GM23338 (cell line): ENCODE measurements at regions not wholly inside any gene's neighbourhood (a gene's known extent, or its start where the extent isn't known, plus 50 kb on each side); places are given as distances from the start of the nearest gene placed in this dataset.

ENCODE experiments used
- ATAC-seq: fragments of 200-7000 bp; cut with Tn5 transposase; 3 replicates; pipeline ENCODE4 v1.9.1; 2020
- DNase-seq: peaks from one replicate; pipeline ENCODE4 v3.0.0-alpha.2; 2015; ENCODE audit warnings: low spot score
- H2AFZ ChIP-seq: fragments of 200-600 bp; sonication (generic); 2 replicates; pipeline ENCODE4 v1.8.0; 2016; ENCODE audit warnings: antibody characterized with exemption, mild to moderate bottlenecking, moderate library complexity
- H3F3A ChIP-seq: fragments of 200-600 bp; sonication (generic); replicated peaks from 2 replicates; pipeline ENCODE4 v1.8.0; 2017; ENCODE audit warnings: antibody characterized with exemption, mixed run types, low read depth
- H3K27ac ChIP-seq: fragments of 200-600 bp; sonication (generic); 2 replicates; pipeline ENCODE4 v1.6.1; 2016; ENCODE audit warnings: low read depth
- H3K27me3 ChIP-seq: fragments of 200-600 bp; sonication (generic); 2 replicates; pipeline ENCODE4 v1.8.0; 2016; ENCODE audit warnings: mild to moderate bottlenecking, mixed run types, moderate library complexity; ENCODE audit not compliant: insufficient read depth
- H3K36me3 ChIP-seq: fragments of 200-600 bp; sonication (generic); 2 replicates; pipeline ENCODE4 v1.8.0; 2016; ENCODE audit warnings: mild to moderate bottlenecking; ENCODE audit not compliant: insufficient read depth
- H3K4me1 ChIP-seq: fragments of 200-600 bp; sonication (generic); 2 replicates; pipeline ENCODE4 v1.8.0; 2016; ENCODE audit warnings: mild to moderate bottlenecking, moderate library complexity; ENCODE audit not compliant: insufficient read depth
- H3K4me2 ChIP-seq: fragments of 200-600 bp; sonication (generic); 2 replicates; pipeline ENCODE4 v1.7.1; 2017; ENCODE audit warnings: mixed run types
- H3K4me3 ChIP-seq: fragments of 200-600 bp; sonication (generic); 2 replicates; pipeline ENCODE4 v1.6.1; 2016; ENCODE audit warnings: mixed run types
- H3K79me2 ChIP-seq: fragments of 200-600 bp; sonication (generic); replicated peaks from 2 replicates; pipeline ENCODE4 v1.8.0; 2017; ENCODE audit warnings: mild to moderate bottlenecking; ENCODE audit not compliant: insufficient read depth
- H3K9me2 ChIP-seq: fragments of 200-600 bp; sonication (generic); 2 replicates; pipeline ENCODE4 v1.8.0; 2017; ENCODE audit not compliant: insufficient read depth
- H4K20me1 ChIP-seq: fragments of 200-600 bp; sonication (generic); replicated peaks from 2 replicates; pipeline ENCODE4 v1.8.0; 2017; ENCODE audit warnings: mild to moderate bottlenecking; ENCODE audit not compliant: insufficient read depth
- H3K27ac Mint-ChIP-seq: 2 replicates; pipeline ENCODE4 v1.8.0; 2020; ENCODE audit warnings: inconsistent platforms, mild to moderate bottlenecking, moderate library complexity, mixed read lengths
- H3K27me3 Mint-ChIP-seq: 3 replicates; pipeline ENCODE4 v1.8.0; 2022; ENCODE audit warnings: low read depth, mild to moderate bottlenecking, moderate library complexity, mixed read lengths, inconsistent platforms; ENCODE audit not compliant: insufficient read depth, poor library complexity
- H3K36me3 Mint-ChIP-seq: 3 replicates; pipeline ENCODE4 v1.8.0; 2021; ENCODE audit warnings: low read depth, mild to moderate bottlenecking, inconsistent platforms, moderate library complexity, mixed read lengths
- H3K4me1 Mint-ChIP-seq: 3 replicates; pipeline ENCODE4 v1.8.0; 2020; ENCODE audit warnings: mild to moderate bottlenecking, inconsistent platforms, mixed read lengths
- H3K4me3 Mint-ChIP-seq: 3 replicates; pipeline ENCODE4 v1.8.0; 2021; ENCODE audit warnings: moderate library complexity, mild to moderate bottlenecking, inconsistent platforms, mixed read lengths
- H3K9me3 Mint-ChIP-seq: 3 replicates; pipeline ENCODE4 v1.8.0; 2020; ENCODE audit warnings: moderate library complexity, mild to moderate bottlenecking, inconsistent platforms, mixed read lengths
- CREB1 ChIP-seq: fragments of 250-450 bp; sonication (Bioruptor Pico); IDR thresholded peaks from 2 replicates; pipeline ENCODE4 v1.5.0; 2020; ENCODE audit warnings: low read depth, mild to moderate bottlenecking, moderate library complexity
- EZH2 ChIP-seq: fragments of 200-600 bp; sonication (generic); IDR thresholded peaks from one replicate; pipeline ENCODE4 v1.8.0; 2017; ENCODE audit warnings: antibody characterized with exemption, mild to moderate bottlenecking, low read depth; ENCODE audit not compliant: unreplicated experiment
- EZH2phosphoT487 ChIP-seq: fragments of 200-600 bp; sonication (generic); IDR thresholded peaks from one replicate; pipeline ENCODE4 v1.8.1; 2018; ENCODE audit warnings: antibody characterized with exemption; ENCODE audit not compliant: unreplicated experiment
- JUNB ChIP-seq: IDR thresholded peaks from one replicate; pipeline ENCODE4 v1.6.1; 2016; ENCODE audit warnings: antibody characterized with exemption; ENCODE audit not compliant: unreplicated experiment
- NANOG ChIP-seq: IDR thresholded peaks from 2 replicates; pipeline ENCODE4 v1.6.1; 2016; ENCODE audit warnings: antibody characterized with exemption, borderline replicate concordance
- POLR2AphosphoS5 ChIP-seq: IDR thresholded peaks from 2 replicates; pipeline ENCODE4 v1.6.1; 2016; ENCODE audit warnings: antibody characterized with exemption, low read depth
- STAT1 ChIP-seq: IDR thresholded peaks from one replicate; pipeline ENCODE4 v1.6.1; 2016; ENCODE audit warnings: antibody characterized with exemption; ENCODE audit not compliant: unreplicated experiment
- ZNF114 ChIP-seq: fragments of 250-450 bp; sonication (Bioruptor Pico); IDR thresholded peaks from 2 replicates; pipeline ENCODE4 v1.5.0; 2020; ENCODE audit warnings: mild to moderate bottlenecking, moderate library complexity
- ZNF331 ChIP-seq: fragments of 250-450 bp; sonication (Bioruptor Pico); IDR thresholded peaks from 2 replicates; pipeline ENCODE4 v1.5.0; 2020; ENCODE audit warnings: low read depth, mild to moderate bottlenecking, moderate library complexity
- TF ChIP-seq, protein P1 (sequence below): IDR thresholded peaks from 2 replicates; pipeline ENCODE4 v1.6.1; 2016; ENCODE audit warnings: antibody characterized with exemption
- TF ChIP-seq, protein P2 (sequence below): fragments of 250-450 bp; sonication (Bioruptor Pico); IDR thresholded peaks from 2 replicates; pipeline ENCODE4 v1.5.0; 2020; ENCODE audit warnings: mild to moderate bottlenecking, moderate library complexity
- TF ChIP-seq, protein P3 (sequence below), 2 experiments: fragments of 200-600 bp in 1 of 2; sonication (generic) in 1 of 2; conservative IDR thresholded peaks; 2 replicates each; pipeline versions ENCODE4 v1.5.1 to v1.6.1; 2016 to 2017; ENCODE audit warnings: antibody characterized with exemption in 2 of 2, low read depth in 2 of 2, mild to moderate bottlenecking in 2 of 2, moderate library complexity in 1 of 2
- TF ChIP-seq, protein P4 (sequence below): IDR thresholded peaks from one replicate; pipeline ENCODE4 v1.6.1; 2018; ENCODE audit warnings: antibody characterized with exemption; ENCODE audit not compliant: unreplicated experiment

DNA sequence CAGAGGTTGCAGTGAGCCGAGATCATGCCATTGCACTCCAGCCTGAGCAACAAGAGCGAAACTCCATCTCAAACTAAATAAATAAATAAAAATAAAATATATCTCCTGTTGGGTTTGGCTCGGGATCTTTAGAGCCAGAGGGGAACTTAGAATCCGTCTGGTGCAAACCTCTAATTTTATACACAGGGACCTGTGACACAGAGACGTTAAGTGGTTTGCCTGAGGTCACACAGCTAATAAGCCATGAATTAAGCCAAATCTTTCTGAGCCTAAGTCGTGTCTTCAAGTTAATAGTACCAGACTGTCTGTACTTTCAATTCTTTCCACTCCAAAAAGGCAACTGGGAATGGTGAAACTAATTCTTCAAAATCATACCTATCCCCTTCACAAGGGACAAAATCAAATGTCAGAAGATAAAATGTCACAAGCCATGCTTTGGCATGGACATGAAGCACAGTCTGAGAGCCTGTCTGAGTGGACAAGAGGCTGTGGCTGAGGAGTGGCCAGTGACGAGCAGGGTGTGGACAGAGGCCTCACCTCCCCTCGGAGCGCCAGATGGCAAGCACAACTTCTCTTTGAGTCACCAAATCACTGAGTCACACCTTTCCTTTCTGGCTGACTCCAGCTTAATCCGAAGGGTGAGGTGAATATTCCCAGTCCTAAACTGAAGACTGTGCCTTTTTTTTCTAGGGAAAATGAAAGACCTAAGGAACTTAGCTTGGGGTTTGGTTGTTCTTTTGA lies 177.4 kb downstream of the TFAP2A start:
- Mint-ChIP-seq H3K27me3 (peaks cover 2% of the 10 kb centered on the region), H3K36me3 (no peaks in the 10 kb centered on the region), H3K4me3 (no peak overlapping the region), H3K4me1 (no peaks in the 10 kb centered on the region), H3K27ac (no peak overlapping the region), H3K9me3 (no peaks in the 10 kb centered on the region)
- H3K4me2 ChIP-seq, result no peak overlapping the region
- no peak overlapping the region for H3K4me3 ChIP-seq
- no peaks in the 10 kb centered on the region for H3K36me3 ChIP-seq
- no peaks in the 10 kb centered on the region for H4K20me1 ChIP-seq
- no peaks in the 10 kb centered on the region for H3K27me3 ChIP-seq
- no peak overlapping the region for H2AFZ ChIP-seq
- no peak overlapping the region for H3K27ac ChIP-seq
- ATAC-seq (no peak), DNase-seq (no peak)
- no peaks in the 10 kb centered on the region for H3K9me2 ChIP-seq
- H3F3A ChIP-seq, result no peaks in the 10 kb centered on the region
- TF ChIP-seq JUNB, result no peak
- TF ChIP-seq, protein P1, sequence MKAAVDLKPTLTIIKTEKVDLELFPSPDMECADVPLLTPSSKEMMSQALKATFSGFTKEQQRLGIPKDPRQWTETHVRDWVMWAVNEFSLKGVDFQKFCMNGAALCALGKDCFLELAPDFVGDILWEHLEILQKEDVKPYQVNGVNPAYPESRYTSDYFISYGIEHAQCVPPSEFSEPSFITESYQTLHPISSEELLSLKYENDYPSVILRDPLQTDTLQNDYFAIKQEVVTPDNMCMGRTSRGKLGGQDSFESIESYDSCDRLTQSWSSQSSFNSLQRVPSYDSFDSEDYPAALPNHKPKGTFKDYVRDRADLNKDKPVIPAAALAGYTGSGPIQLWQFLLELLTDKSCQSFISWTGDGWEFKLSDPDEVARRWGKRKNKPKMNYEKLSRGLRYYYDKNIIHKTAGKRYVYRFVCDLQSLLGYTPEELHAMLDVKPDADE, result no peak
- TF ChIP-seq POLR2AphosphoS5, result no peak
- no peak for TF ChIP-seq EZH2phosphoT487
- no peak for TF ChIP-seq ZNF114
- TF ChIP-seq NANOG, result no peak
- TF ChIP-seq ZNF331, result no peak
- TF ChIP-seq CREB1 (CRISPR knock-in tag), result no peak
- TF ChIP-seq, protein P2, sequence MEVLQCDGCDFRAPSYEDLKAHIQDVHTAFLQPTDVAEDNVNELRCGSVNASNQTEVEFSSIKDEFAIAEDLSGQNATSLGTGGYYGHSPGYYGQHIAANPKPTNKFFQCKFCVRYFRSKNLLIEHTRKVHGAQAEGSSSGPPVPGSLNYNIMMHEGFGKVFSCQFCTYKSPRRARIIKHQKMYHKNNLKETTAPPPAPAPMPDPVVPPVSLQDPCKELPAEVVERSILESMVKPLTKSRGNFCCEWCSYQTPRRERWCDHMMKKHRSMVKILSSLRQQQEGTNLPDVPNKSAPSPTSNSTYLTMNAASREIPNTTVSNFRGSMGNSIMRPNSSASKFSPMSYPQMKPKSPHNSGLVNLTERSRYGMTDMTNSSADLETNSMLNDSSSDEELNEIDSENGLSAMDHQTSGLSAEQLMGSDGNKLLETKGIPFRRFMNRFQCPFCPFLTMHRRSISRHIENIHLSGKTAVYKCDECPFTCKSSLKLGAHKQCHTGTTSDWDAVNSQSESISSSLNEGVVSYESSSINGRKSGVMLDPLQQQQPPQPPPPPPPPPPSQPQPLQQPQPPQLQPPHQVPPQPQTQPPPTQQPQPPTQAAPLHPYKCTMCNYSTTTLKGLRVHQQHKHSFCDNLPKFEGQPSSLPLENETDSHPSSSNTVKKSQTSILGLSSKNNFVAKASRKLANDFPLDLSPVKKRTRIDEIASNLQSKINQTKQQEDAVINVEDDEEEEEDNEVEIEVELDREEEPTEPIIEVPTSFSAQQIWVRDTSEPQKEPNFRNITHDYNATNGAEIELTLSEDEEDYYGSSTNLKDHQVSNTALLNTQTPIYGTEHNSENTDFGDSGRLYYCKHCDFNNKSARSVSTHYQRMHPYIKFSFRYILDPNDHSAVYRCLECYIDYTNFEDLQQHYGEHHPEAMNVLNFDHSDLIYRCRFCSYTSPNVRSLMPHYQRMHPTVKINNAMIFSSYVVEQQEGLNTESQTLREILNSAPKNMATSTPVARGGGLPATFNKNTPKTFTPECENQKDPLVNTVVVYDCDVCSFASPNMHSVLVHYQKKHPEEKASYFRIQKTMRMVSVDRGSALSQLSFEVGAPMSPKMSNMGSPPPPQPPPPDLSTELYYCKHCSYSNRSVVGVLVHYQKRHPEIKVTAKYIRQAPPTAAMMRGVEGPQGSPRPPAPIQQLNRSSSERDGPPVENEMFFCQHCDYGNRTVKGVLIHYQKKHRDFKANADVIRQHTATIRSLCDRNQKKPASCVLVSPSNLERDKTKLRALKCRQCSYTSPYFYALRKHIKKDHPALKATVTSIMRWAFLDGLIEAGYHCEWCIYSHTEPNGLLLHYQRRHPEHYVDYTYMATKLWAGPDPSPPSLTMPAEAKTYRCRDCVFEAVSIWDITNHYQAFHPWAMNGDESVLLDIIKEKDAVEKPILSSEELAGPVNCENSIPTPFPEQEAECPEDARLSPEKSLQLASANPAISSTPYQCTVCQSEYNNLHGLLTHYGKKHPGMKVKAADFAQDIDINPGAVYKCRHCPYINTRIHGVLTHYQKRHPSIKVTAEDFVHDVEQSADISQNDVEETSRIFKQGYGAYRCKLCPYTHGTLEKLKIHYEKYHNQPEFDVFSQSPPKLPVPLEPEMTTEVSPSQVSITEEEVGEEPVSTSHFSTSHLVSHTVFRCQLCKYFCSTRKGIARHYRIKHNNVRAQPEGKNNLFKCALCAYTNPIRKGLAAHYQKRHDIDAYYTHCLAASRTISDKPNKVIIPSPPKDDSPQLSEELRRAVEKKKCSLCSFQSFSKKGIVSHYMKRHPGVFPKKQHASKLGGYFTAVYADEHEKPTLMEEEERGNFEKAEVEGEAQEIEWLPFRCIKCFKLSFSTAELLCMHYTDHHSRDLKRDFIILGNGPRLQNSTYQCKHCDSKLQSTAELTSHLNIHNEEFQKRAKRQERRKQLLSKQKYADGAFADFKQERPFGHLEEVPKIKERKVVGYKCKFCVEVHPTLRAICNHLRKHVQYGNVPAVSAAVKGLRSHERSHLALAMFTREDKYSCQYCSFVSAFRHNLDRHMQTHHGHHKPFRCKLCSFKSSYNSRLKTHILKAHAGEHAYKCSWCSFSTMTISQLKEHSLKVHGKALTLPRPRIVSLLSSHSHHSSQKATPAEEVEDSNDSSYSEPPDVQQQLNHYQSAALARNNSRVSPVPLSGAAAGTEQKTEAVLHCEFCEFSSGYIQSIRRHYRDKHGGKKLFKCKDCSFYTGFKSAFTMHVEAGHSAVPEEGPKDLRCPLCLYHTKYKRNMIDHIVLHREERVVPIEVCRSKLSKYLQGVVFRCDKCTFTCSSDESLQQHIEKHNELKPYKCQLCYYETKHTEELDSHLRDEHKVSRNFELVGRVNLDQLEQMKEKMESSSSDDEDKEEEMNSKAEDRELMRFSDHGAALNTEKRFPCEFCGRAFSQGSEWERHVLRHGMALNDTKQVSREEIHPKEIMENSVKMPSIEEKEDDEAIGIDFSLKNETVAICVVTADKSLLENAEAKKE (CRISPR knock-in tag), result no peak
- TF ChIP-seq, protein P3, sequence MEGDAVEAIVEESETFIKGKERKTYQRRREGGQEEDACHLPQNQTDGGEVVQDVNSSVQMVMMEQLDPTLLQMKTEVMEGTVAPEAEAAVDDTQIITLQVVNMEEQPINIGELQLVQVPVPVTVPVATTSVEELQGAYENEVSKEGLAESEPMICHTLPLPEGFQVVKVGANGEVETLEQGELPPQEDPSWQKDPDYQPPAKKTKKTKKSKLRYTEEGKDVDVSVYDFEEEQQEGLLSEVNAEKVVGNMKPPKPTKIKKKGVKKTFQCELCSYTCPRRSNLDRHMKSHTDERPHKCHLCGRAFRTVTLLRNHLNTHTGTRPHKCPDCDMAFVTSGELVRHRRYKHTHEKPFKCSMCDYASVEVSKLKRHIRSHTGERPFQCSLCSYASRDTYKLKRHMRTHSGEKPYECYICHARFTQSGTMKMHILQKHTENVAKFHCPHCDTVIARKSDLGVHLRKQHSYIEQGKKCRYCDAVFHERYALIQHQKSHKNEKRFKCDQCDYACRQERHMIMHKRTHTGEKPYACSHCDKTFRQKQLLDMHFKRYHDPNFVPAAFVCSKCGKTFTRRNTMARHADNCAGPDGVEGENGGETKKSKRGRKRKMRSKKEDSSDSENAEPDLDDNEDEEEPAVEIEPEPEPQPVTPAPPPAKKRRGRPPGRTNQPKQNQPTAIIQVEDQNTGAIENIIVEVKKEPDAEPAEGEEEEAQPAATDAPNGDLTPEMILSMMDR (conservative IDR thresholded peaks at IDR 0.05; ENCODE audit: low read depth in 2 of 2), result no peak
- TF ChIP-seq EZH2, result no peak
- TF ChIP-seq, protein P4, sequence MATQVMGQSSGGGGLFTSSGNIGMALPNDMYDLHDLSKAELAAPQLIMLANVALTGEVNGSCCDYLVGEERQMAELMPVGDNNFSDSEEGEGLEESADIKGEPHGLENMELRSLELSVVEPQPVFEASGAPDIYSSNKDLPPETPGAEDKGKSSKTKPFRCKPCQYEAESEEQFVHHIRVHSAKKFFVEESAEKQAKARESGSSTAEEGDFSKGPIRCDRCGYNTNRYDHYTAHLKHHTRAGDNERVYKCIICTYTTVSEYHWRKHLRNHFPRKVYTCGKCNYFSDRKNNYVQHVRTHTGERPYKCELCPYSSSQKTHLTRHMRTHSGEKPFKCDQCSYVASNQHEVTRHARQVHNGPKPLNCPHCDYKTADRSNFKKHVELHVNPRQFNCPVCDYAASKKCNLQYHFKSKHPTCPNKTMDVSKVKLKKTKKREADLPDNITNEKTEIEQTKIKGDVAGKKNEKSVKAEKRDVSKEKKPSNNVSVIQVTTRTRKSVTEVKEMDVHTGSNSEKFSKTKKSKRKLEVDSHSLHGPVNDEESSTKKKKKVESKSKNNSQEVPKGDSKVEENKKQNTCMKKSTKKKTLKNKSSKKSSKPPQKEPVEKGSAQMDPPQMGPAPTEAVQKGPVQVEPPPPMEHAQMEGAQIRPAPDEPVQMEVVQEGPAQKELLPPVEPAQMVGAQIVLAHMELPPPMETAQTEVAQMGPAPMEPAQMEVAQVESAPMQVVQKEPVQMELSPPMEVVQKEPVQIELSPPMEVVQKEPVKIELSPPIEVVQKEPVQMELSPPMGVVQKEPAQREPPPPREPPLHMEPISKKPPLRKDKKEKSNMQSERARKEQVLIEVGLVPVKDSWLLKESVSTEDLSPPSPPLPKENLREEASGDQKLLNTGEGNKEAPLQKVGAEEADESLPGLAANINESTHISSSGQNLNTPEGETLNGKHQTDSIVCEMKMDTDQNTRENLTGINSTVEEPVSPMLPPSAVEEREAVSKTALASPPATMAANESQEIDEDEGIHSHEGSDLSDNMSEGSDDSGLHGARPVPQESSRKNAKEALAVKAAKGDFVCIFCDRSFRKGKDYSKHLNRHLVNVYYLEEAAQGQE, result no peak
- no peak for TF ChIP-seq STAT1
- H3K4me1 ChIP-seq, result no peaks in the 10 kb centered on the region
- no peaks in the 10 kb centered on the region for H3K79me2 ChIP-seq
